Naive thymus-derived CD8-positive, alpha-beta T cell (primary cell): ENCODE measurements at regions not wholly inside any gene's neighbourhood (a gene's known extent, or its start where the extent isn't known, plus 50 kb on each side); places are given as distances from the start of the nearest gene placed in this dataset.
"Not testable (repeated sequence)": the region's sequence is repeated elsewhere in the genome, so short reads cannot be mapped to it uniquely, and the experiment has no call there.

Experiments
- ATAC-seq, 2 donors: fragments of 150-1000 bp; cut with Tn5 transposase in 1 of 2; sonication (Bioruptor Pico), chemical (Tn5 transposase) in 1 of 2; 1 replicate in 1 of 2; 2 replicates in 1 of 2; pipeline ENCODE4 v1.10.0; 2021; ENCODE audit warnings: mild to moderate bottlenecking in 2 of 2, moderate library complexity in 2 of 2
- POLR2A ChIA-PET: fragments of 350-600 bp; sonication (Branson Sonifier 250); formaldehyde crosslinking; loops from one replicate; lab custom pipeline; 2021; ENCODE audit warnings: antibody characterized with exemption; lab: Charles Lee
- DNase-seq, 10 donors: peaks; one replicate each; pipeline versions ENCODE4 v3.0.0 to v3.0.0-alpha.2; 2020 to 2022
- H3K27ac Mint-ChIP-seq, 10 donors: one replicate each; pipeline ENCODE4 v1.8.0; 2020 to 2022; ENCODE audit warnings: mild to moderate bottlenecking in 10 of 10, mixed read lengths in 10 of 10, moderate library complexity in 4 of 10, inconsistent platforms in 1 of 10
- H3K27me3 Mint-ChIP-seq, 5 donors: one replicate each; pipeline ENCODE4 v1.8.0; 2021 to 2022; ENCODE audit warnings: mixed read lengths in 5 of 5
- H3K36me3 Mint-ChIP-seq, 3 donors: one replicate each; pipeline ENCODE4 v1.8.0; 2020 to 2022; ENCODE audit warnings: mixed read lengths in 3 of 3, mild to moderate bottlenecking in 2 of 3, inconsistent platforms in 1 of 3
- H3K4me1 Mint-ChIP-seq, 4 donors: one replicate each; pipeline ENCODE4 v1.8.0; 2021 to 2022; ENCODE audit warnings: mixed read lengths in 4 of 4
- H3K4me3 Mint-ChIP-seq, 10 donors: one replicate each; pipeline ENCODE4 v1.8.0; 2020 to 2022; ENCODE audit warnings: mild to moderate bottlenecking in 10 of 10, mixed read lengths in 10 of 10, moderate library complexity in 6 of 10, inconsistent platforms in 1 of 10
- H3K9me3 Mint-ChIP-seq, 9 donors: one replicate each; pipeline ENCODE4 v1.8.0; 2020 to 2022; ENCODE audit warnings: mixed read lengths in 9 of 9, mild to moderate bottlenecking in 3 of 9, inconsistent platforms in 1 of 9, moderate library complexity in 1 of 9

GRCh38 chr10:2908851-2909630 lies 158.3 kb upstream of the PFKP start:
- POLR2A ChIA-PET: no interaction called here
- Mint-ChIP-seq H3K4me3 (peak overlapping the region in 8 of 10 donors; percentile 2 to 59 (median 21)), H3K27me3 (peaks cover 1 to 20% (median 15%) of the 10 kb centered on the region in 5 donors), H3K27ac (peak overlapping the region in 4 of 10 donors; percentile 1 to 44 (median 38)), H3K9me3 (no peaks in the 10 kb centered on the region), H3K4me1 (peaks cover 2 to 17% (median 10%) of the 10 kb centered on the region in 4 donors), H3K36me3 (no peaks in the 10 kb centered on the region)
- ATAC-seq (peak; percentile 56 to 80), DNase-seq (peak in 2 of 10 donors; percentile 18 to 23)

- H3K4me3 Mint-ChIP-seq: no peak overlapping the region
- no peak overlapping the region for H3K27ac Mint-ChIP-seq
- no peaks in the 10 kb centered on the region for H3K36me3 Mint-ChIP-seq
- peaks cover 7 to 35% (median 17%) of the 10 kb centered on the region in 5 donors for H3K27me3 Mint-ChIP-seq
- POLR2A ChIA-PET: no interaction called here
- ATAC-seq (no peak), DNase-seq (no peak)
- no peaks in the 10 kb centered on the region for H3K9me3 Mint-ChIP-seq
- peaks cover 2 to 17% (median 10%) of the 10 kb centered on the region in 4 donors for H3K4me1 Mint-ChIP-seq
Observed at GRCh38 chr10:2906974-2907373, 160.4 kb upstream of the PFKP start.

- no peaks in the 10 kb centered on the region for H3K9me3 Mint-ChIP-seq
- no peaks in the 10 kb centered on the region for H3K36me3 Mint-ChIP-seq
- POLR2A ChIA-PET: no interaction called here
- no peak overlapping the region for H3K27ac Mint-ChIP-seq
- ATAC-seq (no peak), DNase-seq (no peak)
- peaks cover 2 to 17% (median 8%) of the 10 kb centered on the region in 4 donors for H3K4me1 Mint-ChIP-seq
- H3K4me3 Mint-ChIP-seq: no peak overlapping the region
- H3K27me3 Mint-ChIP-seq: peaks cover 8 to 29% (median 19%) of the 10 kb centered on the region in 5 donors
Observed at GRCh38 chr10:2905851-2906250, 161.5 kb upstream of the PFKP start.

GRCh38 chr10:2900530-2900929 lies 166.8 kb upstream of the PFKP start:
- peaks cover 0 to 2% (median 0%) of the 10 kb centered on the region in 4 donors for H3K4me1 Mint-ChIP-seq
- POLR2A ChIA-PET: no interaction called here
- no peaks in the 10 kb centered on the region for H3K9me3 Mint-ChIP-seq
- DNase-seq (no peak), ATAC-seq (no peak)
- no peaks in the 10 kb centered on the region for H3K36me3 Mint-ChIP-seq
- H3K4me3 Mint-ChIP-seq: no peak overlapping the region
- peaks cover 8 to 25% (median 12%) of the 10 kb centered on the region in 5 donors for H3K27me3 Mint-ChIP-seq
- H3K27ac Mint-ChIP-seq: no peak overlapping the region

- Mint-ChIP-seq H3K4me1 (peaks cover 0 to 2% (median 0%) of the 10 kb centered on the region in 4 donors), H3K36me3 (no peaks in the 10 kb centered on the region), H3K27me3 (peaks cover 6 to 18% (median 12%) of the 10 kb centered on the region in 5 donors), H3K27ac (no peak overlapping the region), H3K4me3 (no peak overlapping the region), H3K9me3 (no peaks in the 10 kb centered on the region)
- POLR2A ChIA-PET: no interaction called here
- ATAC-seq (no peak), DNase-seq (no peak)
Observed at GRCh38 chr10:2899246-2899951, 167.9 kb upstream of the PFKP start.

GRCh38 chr10:2898509-2898860 lies 168.9 kb upstream of the PFKP start:
- Mint-ChIP-seq H3K36me3 (no peaks in the 10 kb centered on the region), H3K9me3 (no peaks in the 10 kb centered on the region), H3K27me3 (peaks cover 2 to 9% (median 7%) of the 10 kb centered on the region in 5 donors), H3K27ac (no peak overlapping the region), H3K4me1 (peaks cover 0 to 2% (median 0%) of the 10 kb centered on the region in 4 donors), H3K4me3 (no peak overlapping the region)
- no peak for ATAC-seq
- POLR2A ChIA-PET: no interaction called here
- no peak for DNase-seq

- Mint-ChIP-seq H3K4me3 (no peak overlapping the region), H3K27ac (no peak overlapping the region), H3K27me3 (peaks cover 0 to 6% (median 4%) of the 10 kb centered on the region in 5 donors), H3K36me3 (no peaks in the 10 kb centered on the region), H3K4me1 (peaks cover 0 to 2% (median 0%) of the 10 kb centered on the region in 4 donors), H3K9me3 (no peaks in the 10 kb centered on the region)
- no peak for ATAC-seq
- POLR2A ChIA-PET: no interaction called here
- DNase-seq: no peak
Observed at GRCh38 chr10:2897619-2898508, 169.5 kb upstream of the PFKP start.

- DNase-seq, H3K36me3 Mint-ChIP-seq, H3K27me3 Mint-ChIP-seq, ATAC-seq, H3K4me3 Mint-ChIP-seq, H3K4me1 Mint-ChIP-seq, H3K9me3 Mint-ChIP-seq, H3K27ac Mint-ChIP-seq: not testable (repeated sequence)
- POLR2A ChIA-PET: interaction anchor here (0.6 kb wide), 1 partner anchor 115 kb away, joined by 6 read pairs; no protein-coding TSS in a partner anchor
Observed at GRCh38 chr10:2896334-2896733, 171.0 kb upstream of the PFKP start.

GRCh38 chr10:2895594-2896196 lies 171.7 kb upstream of the PFKP start:
- DNase-seq (no peak), ATAC-seq (no peak)
- Mint-ChIP-seq H3K36me3 (no peaks in the 10 kb centered on the region), H3K27ac (no peak overlapping the region), H3K27me3 (peaks cover 0 to 5% (median 0%) of the 10 kb centered on the region in 5 donors), H3K9me3 (no peaks in the 10 kb centered on the region), H3K4me1 (peaks cover 0 to 2% (median 0%) of the 10 kb centered on the region in 4 donors), H3K4me3 (no peak overlapping the region)
- POLR2A ChIA-PET: no interaction called here

GRCh38 chr10:2893991-2894390 lies 173.4 kb upstream of the PFKP start:
- H3K27ac Mint-ChIP-seq: peak overlapping the region in 1 of 10 donors; percentile 76
- peaks cover 0 to 5% (median 0%) of the 10 kb centered on the region in 5 donors for H3K27me3 Mint-ChIP-seq
- no peak overlapping the region for H3K4me3 Mint-ChIP-seq
- no peak for DNase-seq
- ATAC-seq: no peak
- POLR2A ChIA-PET: no interaction called here
- no peaks in the 10 kb centered on the region for H3K36me3 Mint-ChIP-seq
- no peaks in the 10 kb centered on the region for H3K9me3 Mint-ChIP-seq
- no peaks in the 10 kb centered on the region for H3K4me1 Mint-ChIP-seq

GRCh38 chr10:2893158-2893845 lies 174.0 kb upstream of the PFKP start:
- Mint-ChIP-seq H3K4me3 (no peak overlapping the region), H3K9me3 (peaks cover 0 to 6% (median 0%) of the 10 kb centered on the region in 9 donors), H3K36me3 (no peaks in the 10 kb centered on the region), H3K27ac (no peak overlapping the region), H3K4me1 (no peaks in the 10 kb centered on the region), H3K27me3 (peaks cover 0 to 7% (median 0%) of the 10 kb centered on the region in 5 donors)
- POLR2A ChIA-PET: no interaction called here
- no peak for DNase-seq
- ATAC-seq: no peak

- no peak for DNase-seq
- no peak for ATAC-seq
- Mint-ChIP-seq H3K4me3 (no peak overlapping the region), H3K4me1 (no peaks in the 10 kb centered on the region), H3K27ac (no peak overlapping the region), H3K27me3 (peaks cover 0 to 7% (median 0%) of the 10 kb centered on the region in 5 donors), H3K36me3 (no peaks in the 10 kb centered on the region), H3K9me3 (peaks cover 0 to 9% (median 0%) of the 10 kb centered on the region in 9 donors)
- POLR2A ChIA-PET: no interaction called here
Observed at GRCh38 chr10:2891770-2892124, 175.6 kb upstream of the PFKP start.
